ENCODE measurements at regions not wholly inside any gene's neighbourhood (a gene's known extent, or its start where the extent isn't known, plus 50 kb on each side); places are given as distances from the start of the nearest gene placed in this dataset.

DNA sequence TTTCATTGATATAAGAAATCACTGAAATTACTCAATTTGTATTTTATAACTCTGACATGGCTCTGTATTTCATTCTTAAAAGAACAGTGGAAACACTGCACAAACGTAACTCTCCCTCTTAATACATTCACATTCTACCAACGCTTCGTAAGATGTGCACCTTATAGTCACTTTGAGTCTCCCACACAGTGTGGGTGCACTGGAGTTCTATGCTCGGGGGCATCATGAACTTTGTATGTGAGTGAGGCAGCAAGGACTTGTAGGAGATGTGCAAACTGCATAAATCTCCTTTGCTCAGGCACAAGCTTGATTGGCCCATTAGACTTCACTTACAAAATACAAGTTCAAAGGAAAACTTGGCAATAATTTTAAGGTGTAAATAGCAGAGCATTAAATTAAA is 2385.0 kb upstream of the TENM3 start:
- TF ChIP-seq POLR2A (IDR thresholded peaks at IDR 0.05; ENCODE audit: borderline replicate concordance, extremely low read depth, insufficient read depth, insufficient read length) (no peak), POLR2AphosphoS5 (IDR thresholded peaks at IDR 0.05; ENCODE audit: low read depth, low read length) (no peak), JUND (IDR thresholded peaks at IDR 0.05) (no peak), SP1 (IDR thresholded peaks at IDR 0.05; ENCODE audit: low read depth) (no peak), ELF1 (IDR thresholded peaks at IDR 0.05; ENCODE audit: borderline replicate concordance, low read depth) (no peak), YY1 (IDR thresholded peaks at IDR 0.05; ENCODE audit: extremely low read depth, insufficient replicate concordance, low read depth, low read length) (no peak)
- TF ChIP-seq, protein P1, sequence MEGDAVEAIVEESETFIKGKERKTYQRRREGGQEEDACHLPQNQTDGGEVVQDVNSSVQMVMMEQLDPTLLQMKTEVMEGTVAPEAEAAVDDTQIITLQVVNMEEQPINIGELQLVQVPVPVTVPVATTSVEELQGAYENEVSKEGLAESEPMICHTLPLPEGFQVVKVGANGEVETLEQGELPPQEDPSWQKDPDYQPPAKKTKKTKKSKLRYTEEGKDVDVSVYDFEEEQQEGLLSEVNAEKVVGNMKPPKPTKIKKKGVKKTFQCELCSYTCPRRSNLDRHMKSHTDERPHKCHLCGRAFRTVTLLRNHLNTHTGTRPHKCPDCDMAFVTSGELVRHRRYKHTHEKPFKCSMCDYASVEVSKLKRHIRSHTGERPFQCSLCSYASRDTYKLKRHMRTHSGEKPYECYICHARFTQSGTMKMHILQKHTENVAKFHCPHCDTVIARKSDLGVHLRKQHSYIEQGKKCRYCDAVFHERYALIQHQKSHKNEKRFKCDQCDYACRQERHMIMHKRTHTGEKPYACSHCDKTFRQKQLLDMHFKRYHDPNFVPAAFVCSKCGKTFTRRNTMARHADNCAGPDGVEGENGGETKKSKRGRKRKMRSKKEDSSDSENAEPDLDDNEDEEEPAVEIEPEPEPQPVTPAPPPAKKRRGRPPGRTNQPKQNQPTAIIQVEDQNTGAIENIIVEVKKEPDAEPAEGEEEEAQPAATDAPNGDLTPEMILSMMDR (IDR thresholded peaks at IDR 0.05 in 2 of 3, conservative IDR thresholded peaks at IDR 0.05 in 1 of 3; ENCODE audit: borderline replicate concordance in 1 of 3, insufficient read depth in 1 of 3, low read depth in 2 of 3, low read length in 2 of 3): no peak
- TF ChIP-seq, protein P2, sequence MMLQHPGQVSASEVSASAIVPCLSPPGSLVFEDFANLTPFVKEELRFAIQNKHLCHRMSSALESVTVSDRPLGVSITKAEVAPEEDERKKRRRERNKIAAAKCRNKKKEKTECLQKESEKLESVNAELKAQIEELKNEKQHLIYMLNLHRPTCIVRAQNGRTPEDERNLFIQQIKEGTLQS (IDR thresholded peaks at IDR 0.05): no peak

Data from HCT116 (cell line).